ENCODE measurements at regions not wholly inside any gene's neighbourhood (a gene's known extent, or its start where the extent isn't known, plus 50 kb on each side); places are given as distances from the start of the nearest gene placed in this dataset.

- TF ChIP-seq, protein P1, sequence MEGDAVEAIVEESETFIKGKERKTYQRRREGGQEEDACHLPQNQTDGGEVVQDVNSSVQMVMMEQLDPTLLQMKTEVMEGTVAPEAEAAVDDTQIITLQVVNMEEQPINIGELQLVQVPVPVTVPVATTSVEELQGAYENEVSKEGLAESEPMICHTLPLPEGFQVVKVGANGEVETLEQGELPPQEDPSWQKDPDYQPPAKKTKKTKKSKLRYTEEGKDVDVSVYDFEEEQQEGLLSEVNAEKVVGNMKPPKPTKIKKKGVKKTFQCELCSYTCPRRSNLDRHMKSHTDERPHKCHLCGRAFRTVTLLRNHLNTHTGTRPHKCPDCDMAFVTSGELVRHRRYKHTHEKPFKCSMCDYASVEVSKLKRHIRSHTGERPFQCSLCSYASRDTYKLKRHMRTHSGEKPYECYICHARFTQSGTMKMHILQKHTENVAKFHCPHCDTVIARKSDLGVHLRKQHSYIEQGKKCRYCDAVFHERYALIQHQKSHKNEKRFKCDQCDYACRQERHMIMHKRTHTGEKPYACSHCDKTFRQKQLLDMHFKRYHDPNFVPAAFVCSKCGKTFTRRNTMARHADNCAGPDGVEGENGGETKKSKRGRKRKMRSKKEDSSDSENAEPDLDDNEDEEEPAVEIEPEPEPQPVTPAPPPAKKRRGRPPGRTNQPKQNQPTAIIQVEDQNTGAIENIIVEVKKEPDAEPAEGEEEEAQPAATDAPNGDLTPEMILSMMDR (IDR thresholded peaks at IDR 0.05; ENCODE audit: low read length), result no peak
- no peak for TF ChIP-seq EZH2phosphoT487 (IDR thresholded peaks at IDR 0.05; ENCODE audit: low read length)
- no peak for TF ChIP-seq EZH2 (optimal IDR thresholded peaks at IDR 0.05; ENCODE audit: low read depth, low read length)
Measured at GRCh38 chr10:106457522-106457921, 707.0 kb downstream of the SORCS1 start.

Data from MM.1S (cell line).